HG03521 (cell line): ENCODE measurements at regions not wholly inside any gene's neighbourhood (a gene's known extent, or its start where the extent isn't known, plus 50 kb on each side); places are given as distances from the start of the nearest gene placed in this dataset.
A peak's percentile ranks its signal among the peaks of the same experiment; 100 is the strongest.

Experiments used
- ATAC-seq: cut with Tn5 transposase; IDR thresholded peaks from one replicate; pipeline ENCODE4 v1.9.1; 2021; ENCODE audit warnings: mild to moderate bottlenecking, moderate library complexity; ENCODE audit not compliant: unreplicated experiment

DNA sequence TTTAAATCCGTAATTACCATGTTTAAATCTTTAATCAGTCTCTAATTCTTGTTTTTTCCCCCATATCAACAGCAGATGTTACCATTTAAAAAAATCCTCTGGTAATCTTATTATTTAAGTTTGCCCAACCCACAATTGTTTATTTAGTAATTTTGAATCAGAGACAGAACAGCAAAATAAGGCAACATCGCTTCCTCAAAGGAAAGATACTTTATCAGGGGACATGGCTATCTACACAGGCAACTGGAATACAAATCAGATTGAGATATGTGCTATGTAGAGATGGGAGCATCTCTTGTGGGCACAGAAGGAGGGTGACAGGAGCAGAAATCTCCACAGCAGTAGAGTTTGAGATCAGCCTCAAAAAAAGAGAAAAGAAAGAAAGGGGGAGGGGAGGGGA lies 674.4 kb downstream of the SEMA5A start:
- no peak for ATAC-seq

DNA sequence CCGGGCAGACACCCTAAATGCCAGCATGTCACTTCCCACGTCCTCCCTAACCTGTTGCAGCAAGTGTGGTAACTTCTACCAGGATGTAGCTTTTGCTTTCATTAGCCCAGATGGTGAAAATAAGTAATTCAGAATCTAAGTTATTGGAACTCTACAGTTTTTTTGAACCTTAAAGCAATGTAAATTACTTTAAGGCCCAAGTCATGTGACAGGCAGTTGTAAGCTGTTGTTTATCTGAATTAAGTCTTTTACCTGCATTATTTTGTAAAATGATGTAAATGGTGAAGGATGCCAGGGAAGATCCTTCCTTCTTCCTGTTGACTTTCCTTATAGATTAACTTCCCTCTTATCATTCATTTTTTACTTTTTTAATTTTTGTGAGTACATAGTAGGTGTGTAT lies 670.2 kb downstream of the SEMA5A start:
- ATAC-seq: no peak

DNA sequence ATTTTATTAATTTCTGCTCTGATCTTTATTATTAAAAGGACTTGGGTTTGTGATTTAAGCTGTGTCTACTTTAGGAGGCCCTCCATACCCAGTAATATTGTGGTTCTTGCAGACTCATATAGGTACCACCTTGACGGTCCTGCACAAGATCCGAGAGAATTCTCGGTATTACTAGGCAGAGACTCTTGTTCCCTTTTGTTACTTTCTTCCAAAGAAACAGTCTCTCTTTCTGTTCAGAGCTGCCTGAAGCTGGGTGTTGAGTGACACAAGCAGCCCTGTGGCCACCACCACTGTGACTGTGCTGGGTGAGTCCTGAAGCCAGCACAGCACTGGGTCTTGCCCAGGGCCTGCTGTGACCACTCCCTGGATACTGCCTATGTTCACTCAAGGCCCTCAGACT lies 666.6 kb downstream of the SEMA5A start:
- ATAC-seq: peak; percentile 82

DNA sequence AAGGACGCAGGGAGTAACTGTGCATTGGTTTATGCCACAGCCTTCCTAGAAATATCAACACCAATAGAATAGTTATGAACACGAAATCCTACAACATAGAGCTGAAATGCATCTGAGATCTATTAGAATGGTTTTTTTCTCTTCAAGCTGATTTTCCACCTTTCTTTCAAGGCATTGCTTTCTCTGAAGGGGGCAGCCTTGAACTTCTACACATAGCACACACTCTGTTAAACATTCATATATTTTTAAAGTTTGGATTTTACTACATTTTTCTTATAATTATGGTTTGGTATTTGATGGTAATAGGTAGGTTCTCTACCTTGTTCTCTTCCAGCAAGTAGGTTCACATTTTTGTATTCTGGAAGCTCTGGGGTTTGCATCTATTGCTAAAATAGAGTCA lies 661.8 kb downstream of the SEMA5A start:
- ATAC-seq: no peak

DNA sequence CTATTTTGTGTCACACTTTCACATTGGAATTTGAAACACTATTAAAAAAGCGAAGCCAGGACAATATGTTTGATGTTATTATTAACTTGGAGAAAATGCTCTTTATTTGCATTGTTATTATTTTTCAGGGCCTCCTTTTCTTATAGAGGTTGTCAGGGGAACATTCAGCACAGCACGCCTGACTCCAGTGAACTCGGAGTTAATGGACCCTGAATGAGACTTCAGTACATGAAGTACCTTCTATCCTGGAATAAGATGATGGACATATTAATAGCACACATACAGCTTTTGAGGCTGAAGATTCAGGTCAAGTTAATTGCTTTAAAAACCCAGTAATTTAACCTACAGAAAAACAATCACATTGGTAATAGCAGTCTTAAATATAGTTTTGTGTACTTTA lies 652.9 kb downstream of the SEMA5A start:
- ATAC-seq: no peak

DNA sequence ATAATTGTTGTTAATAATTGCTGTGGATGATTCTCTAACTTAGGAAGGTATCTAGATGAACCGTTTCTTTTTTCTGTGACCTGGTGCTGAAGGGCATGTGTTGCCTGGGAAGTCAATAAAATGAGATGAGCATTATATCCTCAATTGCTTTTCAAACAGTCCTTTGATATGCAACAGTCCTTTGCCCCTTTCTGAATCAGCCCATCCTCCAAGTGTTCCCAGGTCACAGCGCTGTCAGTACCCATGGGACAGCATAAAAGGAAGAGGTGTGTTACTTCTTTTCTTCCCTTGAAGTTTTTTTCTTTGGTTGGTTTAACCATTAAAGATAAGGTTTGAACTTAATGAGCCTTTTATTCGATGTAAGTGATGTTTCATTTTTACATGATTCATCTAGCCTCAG lies 651.8 kb downstream of the SEMA5A start:
- no peak for ATAC-seq

DNA sequence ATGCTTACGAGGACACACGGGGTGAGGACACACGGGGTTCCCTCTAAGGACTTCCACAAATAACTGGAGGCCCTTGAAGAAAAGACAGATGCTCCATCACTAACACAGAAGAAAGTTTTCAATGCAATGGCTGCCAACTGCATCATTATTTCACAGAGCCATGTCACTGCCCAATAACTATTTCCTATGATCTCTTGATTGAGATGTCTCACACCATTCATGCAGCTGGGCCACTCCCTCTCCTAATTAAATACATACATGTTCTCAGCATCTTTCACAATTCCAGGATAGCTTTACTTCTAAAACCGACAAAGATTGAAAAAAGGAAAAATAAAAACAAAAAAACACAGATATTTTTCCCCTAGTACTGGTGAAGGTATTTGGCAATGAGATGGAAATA lies 650.8 kb downstream of the SEMA5A start:
- ATAC-seq: no peak

DNA sequence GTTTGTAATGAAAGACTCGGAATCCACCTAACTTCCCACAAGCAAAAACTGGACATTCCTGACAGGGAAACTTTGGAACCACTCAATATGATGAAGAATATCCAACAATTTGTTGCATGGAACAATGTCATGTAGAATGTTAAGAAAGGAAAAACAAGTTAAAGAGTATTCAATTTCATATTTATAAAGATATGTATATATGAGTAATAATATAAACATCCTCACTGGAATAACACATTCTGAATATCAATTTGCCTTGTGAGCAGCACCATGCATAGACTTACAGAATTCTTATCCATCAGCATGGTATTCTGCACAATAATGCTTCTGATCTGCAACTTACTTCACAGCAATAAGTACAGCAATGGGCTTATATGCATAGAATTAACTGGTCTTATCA lies 650.3 kb downstream of the SEMA5A start:
- ATAC-seq: no peak

DNA sequence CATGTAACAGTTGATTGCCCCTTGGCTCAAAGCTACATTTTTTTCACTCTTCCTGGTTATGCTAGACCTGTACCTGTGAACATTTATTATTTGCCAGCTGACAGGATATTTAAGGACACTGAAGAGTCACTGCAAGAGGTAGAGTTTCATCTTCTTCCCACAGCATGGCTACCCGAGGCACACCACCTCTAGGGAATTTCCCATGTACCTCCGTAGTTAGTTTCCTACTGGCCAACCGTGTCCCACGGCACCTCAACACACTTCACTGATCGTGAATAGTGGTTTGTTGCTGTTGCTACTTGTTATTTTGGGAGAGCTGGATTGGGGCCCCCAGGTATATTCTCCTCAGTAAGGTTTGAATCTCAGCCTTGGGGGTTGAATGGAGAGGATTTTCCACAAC lies 648.6 kb downstream of the SEMA5A start:
- ATAC-seq: no peak

DNA sequence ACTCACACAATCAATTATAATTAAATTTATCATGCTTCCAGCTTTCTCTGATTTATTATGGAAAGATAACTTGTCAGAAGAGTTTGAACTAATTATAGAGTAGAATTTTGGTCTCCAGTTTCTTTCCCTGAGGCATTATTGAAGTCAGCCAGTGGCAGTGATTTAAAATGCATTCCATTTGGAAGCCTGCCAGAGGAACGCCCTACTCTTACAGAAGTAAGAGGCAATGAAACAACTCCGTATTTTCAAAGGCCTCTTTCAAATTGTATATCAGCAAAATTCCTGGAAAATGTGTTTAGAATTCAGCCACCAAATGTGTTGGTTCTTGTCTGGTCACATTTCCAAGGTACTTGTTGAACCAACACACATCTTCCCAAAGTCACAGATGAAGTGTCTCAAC lies 640.9 kb downstream of the SEMA5A start:
- no peak for ATAC-seq

DNA sequence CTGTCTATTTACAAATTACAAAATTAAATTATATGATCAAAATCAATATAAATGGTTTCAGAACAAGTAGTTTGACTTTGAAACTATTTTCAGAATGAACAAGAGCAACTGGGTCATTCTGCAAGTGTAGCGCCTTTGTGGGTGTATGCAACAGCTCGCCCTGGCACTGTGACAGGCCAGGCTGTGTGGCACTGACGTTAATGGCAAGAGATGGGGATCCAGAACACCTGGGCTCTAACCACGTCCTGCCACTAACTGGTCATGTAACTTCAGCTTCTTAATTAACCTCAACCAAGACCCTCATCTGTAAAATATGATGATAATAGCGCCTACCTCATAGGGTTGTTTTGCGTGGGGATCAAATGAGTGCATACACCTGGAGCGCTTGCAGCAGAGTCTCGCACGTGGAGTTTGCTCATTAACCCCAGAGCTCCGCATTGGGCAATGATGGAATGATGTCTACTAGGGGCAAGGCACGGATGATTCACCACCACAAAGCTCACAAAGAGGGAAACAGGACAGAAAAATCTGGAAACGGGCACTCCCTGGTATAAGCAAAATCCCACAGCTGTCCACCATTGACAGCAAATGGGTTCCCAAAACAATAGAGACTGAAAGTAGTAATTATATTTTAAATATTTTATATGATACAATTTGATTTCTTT lies 639.4 kb downstream of the SEMA5A start:
- ATAC-seq: no peak

DNA sequence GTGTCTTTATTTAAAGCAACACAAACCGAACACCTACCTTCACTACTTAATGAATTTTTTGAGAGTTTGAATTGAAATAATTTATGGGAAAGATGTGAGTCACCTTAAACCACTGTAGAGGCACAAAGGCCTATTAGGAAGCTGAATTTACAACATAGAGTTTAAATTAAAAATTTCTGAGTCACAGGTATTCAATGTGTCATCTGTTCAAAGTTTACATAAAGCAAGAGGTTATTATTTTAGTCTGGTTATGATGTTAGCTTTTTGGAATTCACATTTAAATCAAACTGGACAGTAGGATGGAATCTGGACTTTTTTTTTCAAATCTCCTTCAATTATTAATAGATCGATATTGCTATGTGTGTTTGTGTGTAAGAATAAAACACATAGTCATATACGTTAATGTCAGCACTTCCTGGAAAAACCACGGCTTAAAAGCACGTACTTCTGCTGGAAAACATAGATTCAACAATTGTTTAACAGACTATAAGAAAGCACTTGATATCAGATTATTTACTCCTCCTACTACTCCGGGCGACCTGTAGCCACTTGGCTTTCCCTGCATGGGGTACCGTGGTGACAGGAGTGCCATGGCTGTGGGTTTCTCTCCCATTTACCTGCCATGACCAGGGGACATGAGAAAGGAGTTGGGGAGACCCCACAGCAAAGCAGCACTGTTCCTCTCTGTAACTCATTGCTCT lies 638.6 kb downstream of the SEMA5A start:
- no peak for ATAC-seq

DNA sequence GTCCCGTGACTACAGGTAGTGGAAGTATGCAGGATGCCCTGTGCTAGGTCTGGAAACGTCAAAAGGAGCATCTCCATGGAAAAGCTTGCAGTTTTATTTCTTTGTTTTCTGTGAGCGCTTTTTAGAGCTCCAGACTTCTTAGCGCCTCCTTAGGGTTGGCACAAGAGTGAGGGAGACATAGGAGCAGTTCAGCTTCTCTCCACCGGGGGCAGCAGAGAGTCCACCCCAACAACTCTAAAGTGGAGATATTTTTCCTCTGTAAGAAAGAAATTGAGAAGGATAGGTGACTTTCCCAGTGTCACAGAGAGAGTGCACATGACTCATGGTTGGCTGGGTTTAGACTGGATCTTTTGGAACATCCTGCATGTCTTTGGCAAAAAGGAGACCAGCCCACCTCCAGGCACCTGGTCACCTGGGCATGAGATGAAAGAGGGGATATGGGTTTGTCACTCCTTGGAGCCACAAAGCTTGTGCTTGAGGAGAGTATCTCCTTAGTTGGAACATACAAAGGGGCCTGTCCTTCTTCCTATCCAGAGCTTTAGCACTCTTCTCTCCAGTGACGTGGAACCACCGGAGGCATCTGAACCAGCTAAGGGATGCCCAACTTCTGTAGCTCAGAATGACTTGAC lies 637.7 kb downstream of the SEMA5A start:
- no peak for ATAC-seq

DNA sequence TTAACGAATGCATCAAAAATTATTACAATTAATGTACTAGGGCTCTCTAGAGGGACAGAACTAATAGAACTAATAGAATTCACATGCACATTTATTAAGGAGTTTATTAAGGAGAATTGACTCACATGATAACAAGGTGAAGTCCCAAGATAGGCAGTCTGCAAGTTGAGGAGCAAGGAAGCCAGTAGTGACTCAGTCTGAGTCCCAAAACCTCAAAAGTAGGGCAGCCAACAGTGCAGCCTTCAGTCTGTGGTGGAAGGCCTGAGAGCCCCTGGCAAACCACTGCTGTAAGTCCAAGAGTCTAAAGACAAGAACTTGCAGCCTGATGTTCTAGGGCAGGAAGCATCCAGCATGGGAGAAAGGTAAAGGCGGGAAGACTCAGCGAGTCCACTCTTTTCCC lies 633.8 kb downstream of the SEMA5A start:
- no peak for ATAC-seq

DNA sequence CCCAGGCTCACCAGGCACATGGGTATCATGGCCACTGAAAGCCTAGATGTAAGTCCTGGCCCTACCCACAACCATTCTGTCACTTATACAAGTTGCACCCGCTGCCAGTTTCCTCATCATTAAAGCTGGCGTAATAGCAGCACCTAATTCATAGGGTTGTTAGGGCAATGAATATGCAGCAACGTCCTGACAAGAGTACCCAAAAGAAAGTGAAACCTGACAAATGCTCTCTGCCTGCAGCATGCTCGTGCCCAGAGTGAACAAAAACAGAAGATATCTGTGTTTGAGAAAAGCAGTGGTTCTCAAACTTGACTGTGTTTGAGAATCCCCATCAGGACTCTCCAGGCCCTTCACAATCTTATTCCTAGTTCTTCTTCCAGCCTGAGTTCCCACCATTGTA lies 632.4 kb downstream of the SEMA5A start:
- ATAC-seq: no peak

DNA sequence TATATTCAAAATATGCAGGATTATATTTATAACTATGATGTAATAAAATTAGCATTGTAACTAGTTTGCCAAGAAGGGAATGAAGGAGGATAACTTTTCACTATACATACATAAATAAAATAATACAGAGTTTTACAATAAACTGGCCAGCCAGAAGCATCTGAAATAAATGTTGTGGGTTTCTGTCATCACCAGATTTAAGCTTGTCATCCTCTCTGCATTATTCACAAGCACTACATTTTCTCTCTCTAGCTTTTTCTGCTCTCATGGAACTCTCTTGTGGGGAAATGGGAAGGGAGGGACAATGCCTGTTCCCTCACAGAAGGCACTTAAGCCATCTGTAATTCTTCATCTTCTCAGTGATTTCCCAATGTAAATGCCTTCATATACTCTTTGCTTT lies 626.8 kb downstream of the SEMA5A start:
- no peak for ATAC-seq

DNA sequence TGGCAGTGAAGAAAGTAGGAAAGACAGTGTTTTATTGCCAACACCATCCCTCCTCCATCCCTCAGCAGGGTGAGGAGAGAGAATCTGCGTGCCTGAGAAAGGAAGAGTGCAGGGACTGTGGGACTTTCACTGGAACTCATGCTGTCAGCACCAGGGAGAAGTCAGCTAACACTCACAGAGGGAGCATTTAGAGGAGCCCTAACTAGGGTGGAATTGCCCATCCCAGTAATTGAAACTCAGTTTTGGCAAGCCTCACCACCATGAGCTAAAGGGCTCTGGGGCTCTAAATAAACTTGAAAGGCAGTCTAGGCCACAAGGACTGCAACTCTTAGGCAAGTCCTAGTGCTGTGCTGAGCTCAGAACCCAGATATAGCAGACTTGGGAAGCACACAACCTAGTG lies 622.3 kb downstream of the SEMA5A start:
- ATAC-seq: no peak

DNA sequence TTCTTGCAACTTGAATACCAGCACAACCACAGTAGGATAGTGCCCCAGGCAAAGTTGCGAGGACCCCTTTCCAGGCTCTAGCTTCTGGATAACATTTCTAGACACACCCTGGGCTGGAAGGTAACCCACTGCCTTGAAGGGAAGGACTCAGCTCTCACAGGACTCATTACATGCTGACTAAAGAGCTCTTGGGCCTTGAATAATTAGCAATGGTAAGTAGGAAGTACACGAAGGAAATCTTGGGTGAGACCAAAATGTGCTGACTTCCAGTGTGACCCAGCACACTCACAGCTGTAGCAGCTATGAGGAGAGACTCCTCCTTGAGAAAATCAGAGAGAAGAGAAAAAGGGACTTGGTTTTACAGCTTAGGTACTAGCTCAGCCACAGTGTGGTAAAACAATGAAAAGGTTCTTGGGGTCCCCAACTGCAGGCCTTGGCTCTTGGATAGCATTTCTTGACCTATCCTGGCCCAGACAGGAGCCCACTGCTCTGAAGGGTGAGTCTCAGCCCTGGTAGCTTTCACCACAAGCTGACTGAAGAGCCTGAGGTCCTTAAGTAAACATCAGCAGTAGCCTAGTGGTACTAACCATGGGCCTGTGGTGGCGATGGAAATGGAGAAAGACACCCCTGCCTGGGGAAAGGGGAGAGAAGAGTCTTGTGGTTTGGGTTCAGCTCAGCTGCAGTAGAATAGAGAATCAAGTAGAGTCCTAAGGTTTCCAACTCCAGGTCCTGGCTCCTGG lies 621.7 kb downstream of the SEMA5A start:
- ATAC-seq: no peak

DNA sequence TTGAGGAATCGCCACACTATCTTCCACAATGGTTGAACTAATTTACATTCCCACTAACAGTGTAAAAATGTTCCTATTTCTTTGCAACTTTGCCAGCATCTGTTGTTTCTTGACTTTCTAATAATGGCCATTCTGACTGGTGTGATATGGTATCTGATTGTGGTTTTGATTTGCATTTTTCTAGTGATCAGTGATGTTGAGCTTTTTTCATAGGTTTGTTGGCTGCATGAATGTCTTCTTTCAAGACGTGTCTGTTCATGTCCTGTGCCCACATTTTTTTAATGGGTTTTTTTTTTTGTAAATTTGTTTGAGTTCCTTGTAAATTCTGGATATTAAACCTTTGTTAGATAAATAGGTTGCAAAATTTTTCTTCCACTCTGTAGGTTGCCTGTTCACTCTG lies 615.9 kb downstream of the SEMA5A start:
- no peak for ATAC-seq

DNA sequence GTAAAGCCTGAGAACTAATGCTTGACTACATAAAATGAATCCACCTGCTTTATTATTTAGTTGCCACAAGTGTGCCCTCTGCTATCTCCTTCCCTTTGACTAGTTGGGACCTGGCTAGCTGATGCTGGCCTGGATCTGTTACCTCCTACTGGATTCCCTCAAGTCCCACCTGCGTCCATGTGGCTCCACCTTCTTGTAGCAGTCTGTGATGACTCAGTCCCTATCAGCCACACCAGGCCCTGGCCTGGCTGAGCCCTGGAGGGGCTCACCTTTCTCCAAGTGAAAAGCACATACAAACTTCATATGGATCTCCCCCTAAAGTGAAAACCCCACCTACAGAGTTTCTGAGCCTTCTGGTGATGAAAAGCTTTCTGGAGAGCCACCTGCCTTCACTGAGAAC lies 611.4 kb downstream of the SEMA5A start:
- ATAC-seq: no peak

DNA sequence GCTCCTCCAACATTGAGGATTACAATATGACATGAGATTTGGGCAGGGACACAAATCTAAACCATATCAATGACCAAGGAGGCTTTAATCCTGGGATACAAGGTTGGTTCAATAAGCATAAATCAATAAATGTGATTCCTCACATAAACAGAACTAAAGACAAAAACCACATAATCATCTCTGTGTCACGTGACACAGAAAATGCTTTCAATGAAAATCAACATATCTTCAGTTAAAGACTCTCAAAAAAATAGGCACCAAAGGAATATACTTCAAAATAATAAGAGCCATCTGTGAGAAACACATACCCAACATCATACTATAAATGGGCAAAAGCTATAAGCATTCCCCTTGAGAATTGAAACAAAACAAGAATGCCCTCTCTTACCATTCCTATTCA lies 604.9 kb downstream of the SEMA5A start:
- ATAC-seq: no peak

DNA sequence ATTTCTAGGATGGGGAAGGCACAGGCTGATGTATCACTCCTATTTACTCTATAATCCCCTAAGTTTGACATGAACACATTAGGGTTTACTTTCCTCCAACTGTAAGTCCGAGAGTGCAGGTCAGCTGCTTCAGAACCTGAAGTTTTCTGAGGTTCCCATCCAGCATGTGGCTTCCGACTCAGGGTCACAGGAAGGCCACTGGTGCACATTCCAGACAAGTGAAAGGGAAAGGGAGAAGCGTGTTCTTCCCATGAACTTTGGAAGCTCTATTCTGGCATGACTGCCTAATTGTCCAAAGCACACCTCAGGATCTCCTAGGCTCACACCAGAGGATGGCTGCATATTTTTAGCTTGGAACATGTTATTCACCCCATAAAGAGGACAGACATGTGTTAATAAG lies 602.6 kb downstream of the SEMA5A start:
- no peak for ATAC-seq
